GM18870 (cell line): ENCODE measurements at regions not wholly inside any gene's neighbourhood (a gene's known extent, or its start where the extent isn't known, plus 50 kb on each side); places are given as distances from the start of the nearest gene placed in this dataset.

Source experiments
- ATAC-seq: cut with Tn5 transposase; IDR thresholded peaks from one replicate; pipeline ENCODE4 v1.9.1; 2021; ENCODE audit warnings: moderate library complexity; ENCODE audit not compliant: unreplicated experiment

DNA sequence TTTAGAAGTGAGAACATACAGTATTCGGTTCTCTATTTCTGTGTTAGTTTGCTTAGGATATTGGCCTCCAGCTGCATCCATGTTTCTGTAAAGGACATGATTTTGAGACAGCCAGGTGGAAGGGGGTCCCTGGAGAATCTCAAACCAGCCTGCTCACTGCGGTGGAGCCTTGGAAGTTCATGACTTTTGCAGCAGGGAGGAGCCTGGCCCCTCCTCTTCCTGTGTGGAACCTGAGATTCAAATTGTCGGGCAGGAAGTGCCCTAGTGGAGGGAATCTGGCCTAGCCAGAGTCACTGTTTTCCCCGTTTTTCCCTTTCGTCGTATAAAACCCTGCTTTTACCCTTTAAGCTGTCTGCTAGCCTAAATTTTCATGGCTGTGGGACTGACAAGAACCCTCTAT is 762.6 kb downstream of the PCDH18 start:
- no peak for ATAC-seq

DNA sequence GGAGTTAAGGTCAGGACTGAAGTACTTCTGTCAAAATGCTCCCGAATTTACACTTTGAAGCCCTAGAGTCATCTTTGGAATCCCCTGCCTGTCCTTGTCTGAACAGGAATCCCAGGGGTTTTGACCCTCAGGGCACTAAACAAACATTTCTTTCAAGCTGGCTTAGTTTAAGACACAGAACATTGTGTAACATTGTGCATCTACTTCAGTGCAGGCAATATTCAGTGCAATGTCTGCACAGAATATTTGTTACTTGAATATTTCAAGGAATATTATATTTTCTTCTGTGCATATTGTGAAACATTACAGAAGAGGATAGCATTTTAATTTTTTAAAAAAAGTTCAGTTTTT is 763.4 kb downstream of the PCDH18 start:
- no peak for ATAC-seq

DNA sequence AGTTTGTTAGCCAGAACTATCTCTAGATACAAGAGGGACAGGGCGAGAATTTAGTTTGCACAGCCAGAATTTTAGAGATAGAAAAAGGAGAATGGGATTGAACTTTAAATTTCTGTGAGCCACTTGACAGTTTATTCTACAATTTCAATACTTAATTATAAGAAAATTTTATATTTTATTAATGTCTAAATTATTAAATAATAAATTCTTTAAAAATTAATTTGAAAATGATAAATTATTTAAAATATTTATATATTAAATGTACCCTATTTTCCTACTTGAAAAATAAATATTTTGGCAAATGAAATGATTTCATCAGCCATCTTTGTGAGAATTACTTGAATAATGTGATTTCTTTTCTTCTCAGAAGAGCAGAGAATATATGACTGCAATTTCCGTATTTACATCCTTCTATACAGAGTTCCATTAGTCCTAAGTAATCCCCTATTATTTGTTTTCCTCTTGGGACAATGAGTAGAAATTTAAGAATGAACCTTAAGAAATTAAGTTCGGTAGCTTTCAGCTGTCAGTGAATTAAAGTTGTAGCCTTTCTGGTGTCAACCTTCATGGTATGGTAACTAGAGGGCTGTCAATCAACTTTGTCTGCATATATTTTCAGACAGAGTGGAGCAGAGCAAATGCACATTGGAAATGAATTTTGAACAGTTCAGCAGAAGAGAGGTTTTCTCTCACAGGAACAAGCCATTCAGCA is 763.9 kb downstream of the PCDH18 start:
- no peak for ATAC-seq

DNA sequence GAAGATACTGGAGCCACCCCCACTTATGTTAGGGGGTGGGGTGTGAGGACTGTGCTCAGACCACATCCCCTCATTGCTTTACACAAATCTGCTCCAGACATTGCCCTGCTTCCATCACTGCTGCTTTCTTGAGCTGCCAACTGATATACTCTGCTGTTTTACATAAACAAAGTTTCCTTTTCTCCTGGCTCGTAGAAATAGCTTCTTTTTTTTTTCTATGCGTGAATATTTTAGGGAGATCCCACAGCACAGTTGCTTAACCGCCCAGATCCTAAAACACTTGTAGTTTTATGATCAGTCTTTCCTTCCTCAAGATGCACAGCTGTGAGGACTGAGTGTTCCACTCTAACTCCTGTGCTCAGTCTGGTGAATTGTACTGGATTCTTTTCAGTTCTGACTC is 768.4 kb downstream of the PCDH18 start:
- no peak for ATAC-seq

DNA sequence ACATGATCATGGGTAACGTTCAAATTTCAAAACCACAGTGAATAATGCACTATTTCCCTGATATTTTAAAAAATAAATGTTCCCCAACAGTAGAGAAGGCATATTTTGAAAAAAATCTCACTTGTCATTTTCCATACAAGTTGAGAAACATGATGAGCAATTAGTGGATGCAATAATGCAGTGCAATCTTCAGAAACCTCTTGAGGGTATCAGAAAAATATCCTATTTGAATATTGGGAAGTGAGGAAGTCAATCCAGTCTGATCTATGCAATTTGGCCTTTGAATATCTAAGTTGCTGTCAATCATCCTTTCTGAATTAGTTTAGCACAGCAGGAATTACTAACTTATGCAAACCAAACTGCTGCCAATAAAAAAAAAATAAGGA is 776.8 kb downstream of the PCDH18 start:
- no peak for ATAC-seq

DNA sequence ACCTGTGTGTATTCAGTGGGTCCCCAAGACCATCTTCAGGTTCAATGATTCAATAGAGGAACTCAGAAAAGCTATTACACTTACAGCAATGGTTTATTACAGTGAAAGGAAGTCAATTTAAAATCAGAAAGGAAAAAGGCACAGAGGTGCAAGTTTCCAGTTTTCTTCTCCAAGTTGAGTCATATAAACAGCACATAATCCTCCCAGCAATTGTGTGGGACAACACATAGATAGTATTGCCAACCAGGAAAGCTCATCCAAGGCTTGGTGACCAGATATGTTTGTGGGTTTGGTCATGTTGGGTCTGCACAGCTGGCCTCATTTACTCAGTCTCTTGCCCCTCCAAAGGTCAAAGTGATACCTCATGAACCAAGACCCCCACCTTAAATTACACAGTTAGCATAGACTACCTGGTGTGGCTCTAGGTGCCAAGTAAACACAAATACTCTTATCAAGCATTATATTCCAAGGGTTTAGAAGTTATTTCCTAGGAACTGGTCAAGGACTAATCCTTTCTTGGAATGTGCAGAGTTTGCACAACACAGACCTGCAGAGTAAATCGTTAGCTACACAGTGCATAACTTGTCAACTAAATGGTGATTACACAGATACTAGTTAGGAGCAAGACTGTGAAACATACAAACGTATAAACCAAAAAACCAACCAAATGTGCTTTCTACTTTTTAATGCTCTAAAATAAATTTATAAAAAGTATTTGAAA is 777.3 kb downstream of the PCDH18 start:
- ATAC-seq: no peak

DNA sequence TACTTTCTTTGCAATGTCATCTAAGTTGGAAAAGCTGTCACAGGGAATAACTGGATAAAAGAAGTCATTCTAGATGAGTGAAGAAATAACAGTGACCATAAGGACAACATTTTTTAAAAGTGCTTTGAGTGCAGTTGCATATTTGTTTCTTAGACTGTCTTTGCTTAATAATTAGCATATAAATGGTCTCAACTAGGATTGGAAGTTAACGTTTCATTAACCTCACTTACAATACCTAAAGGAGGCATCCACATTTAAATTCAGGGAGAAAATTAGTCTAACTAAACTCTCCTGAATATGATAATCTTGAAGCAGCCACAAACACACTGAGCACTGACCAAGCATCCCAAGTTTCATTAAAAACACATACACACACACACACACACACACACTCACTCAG is 780.7 kb downstream of the PCDH18 start:
- no peak for ATAC-seq

DNA sequence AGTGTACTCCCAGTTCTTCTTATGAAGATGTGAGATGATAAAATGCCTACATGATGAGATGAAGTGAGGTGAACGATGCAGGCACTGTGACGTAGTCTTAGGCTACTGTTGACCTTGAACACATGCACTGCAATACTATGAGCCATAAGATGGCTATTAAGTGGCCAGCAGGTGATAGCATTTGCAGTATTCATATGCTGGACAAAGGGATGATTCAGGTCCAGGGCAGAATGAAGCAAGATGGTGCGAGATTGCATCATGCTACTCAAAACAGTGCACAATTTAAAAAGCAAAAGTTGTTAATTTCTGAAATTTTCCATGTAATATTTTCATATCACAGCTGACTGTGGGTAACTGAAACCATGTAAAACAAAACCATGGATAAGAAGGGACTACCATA is 781.4 kb downstream of the PCDH18 start:
- ATAC-seq: no peak

DNA sequence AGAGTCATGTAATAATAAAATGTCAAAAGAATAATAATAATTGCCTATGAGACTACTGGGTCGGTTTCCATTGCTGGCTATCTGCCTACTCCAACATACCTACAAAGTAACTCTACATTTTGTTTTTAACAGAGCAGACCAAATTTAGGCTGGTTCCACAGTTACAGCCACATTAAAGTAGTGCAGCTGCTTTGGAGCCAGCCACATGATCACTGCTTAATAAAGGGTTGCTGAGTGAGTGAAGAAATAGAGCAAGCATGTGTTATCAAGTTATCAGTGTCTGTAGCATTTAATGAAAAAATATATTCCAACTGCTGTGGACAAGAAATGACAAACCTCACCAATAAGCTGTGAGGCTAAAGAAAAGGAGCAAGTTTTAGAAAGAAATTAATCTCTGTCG is 782.3 kb downstream of the PCDH18 start:
- no peak for ATAC-seq

DNA sequence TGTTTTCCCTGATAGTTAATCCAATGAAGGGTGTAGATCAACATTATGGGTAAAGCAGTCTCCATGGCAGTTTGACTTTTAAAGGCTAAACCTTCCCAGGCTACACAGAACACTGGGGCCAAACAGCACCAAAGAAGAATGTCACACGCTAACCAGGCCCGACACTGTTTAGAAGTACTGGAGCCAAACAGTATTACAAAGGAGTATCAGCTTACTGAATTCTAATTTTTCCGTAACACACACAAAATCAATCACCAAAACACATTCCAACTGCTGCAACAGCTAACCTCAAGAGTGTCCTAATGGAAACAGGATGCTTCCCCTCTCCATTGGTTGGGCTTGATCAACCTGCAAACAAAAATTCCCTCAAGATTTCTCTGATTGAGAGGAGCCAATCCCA is 783.5 kb downstream of the PCDH18 start:
- no peak for ATAC-seq

DNA sequence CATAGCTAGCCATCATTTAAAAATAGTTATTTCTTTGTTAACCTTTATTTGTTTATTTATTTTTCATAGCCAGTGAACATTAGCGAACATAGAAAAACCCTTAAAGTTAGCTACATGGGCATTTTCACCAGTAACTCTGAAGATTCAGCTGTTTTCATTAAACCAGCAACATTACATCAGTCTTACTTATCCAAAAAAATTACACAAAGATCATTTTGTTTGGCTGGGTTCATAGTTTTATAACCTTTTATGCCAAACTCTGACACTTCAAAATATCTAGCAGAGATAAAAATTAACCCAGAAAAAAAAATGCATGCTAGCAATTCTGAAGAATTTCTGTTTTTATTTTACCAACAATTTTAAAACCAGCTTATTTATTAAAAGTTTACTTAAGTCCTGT is 784.1 kb downstream of the PCDH18 start:
- ATAC-seq: no peak

DNA sequence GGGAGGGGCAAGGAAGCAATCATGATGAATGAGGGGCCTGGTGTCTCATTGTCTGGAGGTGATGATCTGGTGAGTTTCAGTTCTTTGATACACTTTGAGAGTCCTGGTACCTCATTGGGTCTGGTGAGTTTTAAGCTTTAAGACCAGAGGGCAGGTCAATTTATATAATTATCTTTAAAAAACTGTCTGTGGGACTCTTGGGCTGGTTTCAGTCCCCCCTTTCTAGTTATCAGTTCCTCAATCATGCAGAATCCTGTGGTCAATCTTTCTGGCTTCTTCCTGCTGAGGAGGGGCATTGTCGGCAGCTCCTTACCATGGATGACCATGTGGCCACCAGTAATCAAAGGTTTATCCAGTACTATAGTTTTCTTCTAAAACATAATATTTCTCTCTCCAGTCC is 789.1 kb downstream of the PCDH18 start:
- ATAC-seq: no peak

DNA sequence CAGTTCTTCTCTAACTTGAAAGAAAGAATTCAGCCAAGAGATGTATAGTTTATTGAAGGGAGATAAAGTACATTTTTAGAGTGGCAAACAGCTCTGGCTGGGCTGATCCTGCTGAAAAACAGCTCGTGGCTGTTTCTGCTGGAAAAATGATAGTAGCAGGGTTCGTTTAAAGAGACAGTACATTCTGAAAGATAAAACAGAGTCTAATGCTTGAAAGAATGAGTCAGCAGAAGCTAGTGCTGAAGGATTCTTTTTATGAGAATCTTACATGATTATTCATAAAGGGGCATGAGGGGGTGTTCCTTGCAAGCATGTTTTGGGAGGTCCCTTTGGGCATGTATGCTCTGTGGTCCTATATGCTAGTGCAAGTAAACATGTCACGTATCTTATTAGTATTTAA is 790.0 kb downstream of the PCDH18 start:
- no peak for ATAC-seq

DNA sequence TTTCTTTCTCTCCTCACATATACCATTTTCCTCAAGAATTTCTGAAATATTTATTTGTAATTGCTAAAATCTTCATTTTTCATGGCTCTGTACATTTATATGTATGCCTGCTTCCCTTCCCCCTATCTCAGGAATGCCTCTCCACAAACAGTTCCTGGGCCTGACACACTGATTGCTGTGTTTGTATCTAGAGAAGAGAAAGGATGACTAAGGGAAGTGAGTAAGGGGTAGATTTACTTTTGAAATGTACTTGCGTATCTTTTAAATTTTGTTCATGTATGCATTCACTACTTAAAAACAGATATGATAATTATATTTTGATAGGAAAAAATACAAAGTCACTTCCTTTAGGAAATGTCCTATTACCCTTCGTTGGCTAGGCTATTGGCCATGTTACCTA is 790.8 kb downstream of the PCDH18 start:
- no peak for ATAC-seq

DNA sequence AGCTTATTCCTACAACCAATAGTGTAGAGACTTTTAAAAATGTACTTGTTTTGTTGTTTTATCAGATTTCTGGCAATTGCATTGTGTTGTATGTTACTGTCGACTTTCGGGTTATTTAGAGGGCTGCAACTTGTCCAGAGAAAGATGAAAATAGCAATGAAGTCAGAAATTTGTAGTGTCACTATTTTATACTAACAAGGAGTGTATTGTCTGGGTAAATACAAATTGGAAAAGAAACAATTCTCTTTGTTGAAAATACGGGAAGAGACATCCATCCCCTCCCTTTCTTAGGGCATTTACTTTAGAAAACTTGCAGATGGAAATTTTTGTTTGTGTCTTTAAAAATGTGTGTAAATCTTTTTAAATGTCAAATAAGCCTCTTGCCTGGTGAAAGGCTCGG is 792.0 kb downstream of the PCDH18 start:
- no peak for ATAC-seq

DNA sequence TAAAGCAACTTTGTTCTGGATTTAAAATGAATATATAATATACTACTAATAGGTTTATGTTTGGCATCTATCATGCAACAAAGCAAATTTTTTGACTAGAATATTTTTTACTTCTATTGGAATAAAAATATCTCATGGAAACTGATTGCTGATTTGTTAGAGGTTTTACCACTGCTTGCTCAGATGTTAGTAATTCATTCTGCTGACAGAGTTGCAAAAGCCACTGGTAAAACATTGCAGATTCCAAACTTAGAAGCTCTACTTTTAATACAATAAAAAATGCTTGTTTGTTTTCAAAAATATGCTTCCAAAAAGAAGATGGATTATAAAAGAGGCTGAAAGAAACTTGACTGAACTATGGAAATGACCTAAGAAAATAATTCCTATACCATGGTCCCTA is 795.2 kb downstream of the PCDH18 start:
- ATAC-seq: no peak

DNA sequence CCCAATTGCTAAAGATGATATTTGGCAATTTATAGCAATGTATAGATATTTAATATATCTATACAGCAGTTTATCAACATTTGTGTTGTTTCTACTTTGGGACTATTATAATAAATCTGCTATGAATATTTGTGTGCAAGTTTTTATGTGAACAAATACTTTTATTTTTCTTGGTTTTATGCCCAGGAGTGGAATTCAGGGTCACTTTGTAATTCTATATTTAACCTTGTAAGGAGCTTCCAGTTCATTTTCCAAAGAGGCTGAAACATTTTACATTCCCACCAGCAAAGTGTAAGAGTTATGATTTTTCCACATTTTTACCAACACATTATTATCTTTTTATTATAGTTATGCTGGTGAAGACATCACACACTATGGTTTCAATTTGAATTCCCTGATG is 801.3 kb downstream of the PCDH18 start:
- ATAC-seq: no peak

DNA sequence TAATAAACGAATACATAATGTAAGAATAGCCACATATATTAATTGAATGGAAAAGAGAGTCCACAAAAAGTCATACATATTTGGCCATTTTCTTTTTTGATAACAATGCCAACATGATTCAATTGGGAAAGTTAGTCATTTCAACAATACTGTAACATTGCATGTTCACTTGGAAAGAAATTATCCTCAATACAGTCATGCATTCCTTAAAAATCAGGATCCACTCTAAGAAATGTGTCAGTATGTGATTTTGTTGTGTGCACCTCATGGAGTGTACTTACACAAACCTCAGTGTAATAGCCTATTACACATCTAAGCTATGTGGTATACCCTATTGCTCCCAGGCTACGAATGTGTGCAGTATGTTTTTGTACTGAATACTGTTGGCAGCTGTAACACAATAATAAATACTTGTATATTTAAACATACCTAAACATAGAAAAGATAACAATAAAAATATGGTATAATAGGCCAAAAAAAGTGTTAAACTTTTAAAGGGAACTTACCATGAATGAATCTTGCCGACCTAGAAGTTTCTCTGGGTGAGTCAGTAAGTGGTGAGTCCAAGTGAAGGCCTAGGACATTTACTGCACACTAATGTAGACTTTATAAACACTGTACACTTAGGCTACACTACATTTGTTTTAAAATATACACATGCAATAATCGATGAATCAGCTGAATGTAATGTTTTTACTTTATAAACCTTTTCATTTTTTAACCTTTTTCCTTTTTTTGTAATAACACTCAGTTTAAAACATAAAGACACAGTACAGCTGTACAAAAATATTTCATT is 806.8 kb downstream of the PCDH18 start:
- no peak for ATAC-seq

DNA sequence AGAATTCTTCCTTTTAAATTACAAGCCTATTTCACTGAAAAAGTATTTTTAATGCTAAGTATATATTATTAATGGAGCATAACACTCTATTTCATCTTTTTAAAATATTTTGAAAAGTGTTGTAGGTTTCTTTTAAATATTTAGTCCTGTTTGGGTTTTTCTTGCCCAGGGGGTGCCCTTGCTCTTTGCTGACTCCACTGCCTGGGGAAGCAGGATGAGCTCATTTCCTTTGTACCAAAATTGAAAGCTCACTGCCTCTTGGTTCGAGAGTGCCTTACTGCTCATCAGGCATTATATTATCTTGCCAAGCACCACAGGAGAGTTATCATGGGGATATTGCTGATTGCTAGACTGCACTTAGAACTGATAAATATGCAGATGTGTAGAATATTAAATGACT is 819.2 kb downstream of the PCDH18 start:
- ATAC-seq: peak; percentile 55

DNA sequence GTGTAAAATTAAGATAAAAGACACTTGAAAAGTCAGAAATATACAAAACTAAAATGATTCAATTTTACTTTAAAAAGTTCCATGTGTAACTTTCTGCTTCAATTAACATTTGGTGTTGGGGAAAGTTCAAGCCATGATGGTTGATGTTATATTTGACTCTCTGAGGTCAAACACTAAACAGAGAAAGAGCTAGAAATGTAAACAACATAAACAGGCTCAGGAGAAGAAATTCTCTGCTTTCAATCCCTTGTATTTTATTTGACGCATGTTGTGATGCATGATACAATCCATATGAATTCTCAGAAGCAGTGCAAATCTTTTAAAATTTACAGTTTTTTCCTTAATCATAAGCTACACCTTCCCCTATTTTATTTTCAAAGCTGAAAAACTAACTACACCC is 822.4 kb downstream of the PCDH18 start:
- no peak for ATAC-seq

DNA sequence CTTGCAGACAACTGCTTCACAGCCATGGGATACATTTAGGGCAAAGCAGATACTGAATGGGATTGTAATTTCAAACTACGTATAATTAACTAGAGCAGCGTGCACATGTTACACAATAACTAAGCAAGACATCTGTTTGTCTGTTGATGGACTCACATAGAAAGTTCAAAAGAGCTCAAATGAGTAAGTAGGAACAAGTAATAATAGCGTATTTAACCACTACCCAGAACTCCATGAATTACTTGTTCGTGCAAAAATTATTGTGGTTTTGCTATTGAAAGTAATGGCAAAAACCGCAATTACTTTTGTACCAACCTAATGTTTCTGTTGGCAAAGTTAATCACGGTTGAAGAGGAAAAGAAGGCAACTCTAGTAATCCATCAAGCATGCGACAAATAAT is 825.4 kb downstream of the PCDH18 start:
- ATAC-seq: peak; percentile 68

DNA sequence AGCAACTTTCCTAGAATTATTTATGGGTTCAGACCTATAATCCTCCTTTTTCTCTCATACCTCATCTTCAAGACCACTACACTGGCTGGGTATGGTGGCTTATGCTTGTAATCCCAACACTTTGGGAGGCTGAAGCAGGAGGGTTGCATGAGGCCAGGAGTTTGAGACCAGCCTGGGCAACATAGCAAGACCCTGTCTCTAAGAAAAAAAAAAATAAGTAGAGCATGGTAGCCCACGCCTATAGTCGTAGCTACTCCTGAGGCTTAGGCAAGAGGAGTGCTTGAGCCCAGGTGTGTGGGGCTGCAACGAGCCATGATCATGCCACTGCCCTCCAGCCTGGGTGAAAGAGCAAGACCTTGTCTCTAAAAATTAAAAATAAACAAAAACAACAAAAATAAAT is 832.4 kb downstream of the PCDH18 start:
- no peak for ATAC-seq
